ENCODE measurements at regions not wholly inside any gene's neighbourhood (a gene's known extent, or its start where the extent isn't known, plus 50 kb on each side); places are given as distances from the start of the nearest gene placed in this dataset.

GRCh38 chr17:63306855-63307254 lies 139.3 kb downstream of the CYB561 start:
- TF ChIP-seq ESRRA (IDR thresholded peaks at IDR 0.05; ENCODE audit: borderline replicate concordance, low read length) = no peak
- no peak for TF ChIP-seq JUN (IDR thresholded peaks at IDR 0.05)
- no peak for TF ChIP-seq NFE2L2 (conservative IDR thresholded peaks at IDR 0.05; ENCODE audit: low read length)
- TF ChIP-seq, protein P1, sequence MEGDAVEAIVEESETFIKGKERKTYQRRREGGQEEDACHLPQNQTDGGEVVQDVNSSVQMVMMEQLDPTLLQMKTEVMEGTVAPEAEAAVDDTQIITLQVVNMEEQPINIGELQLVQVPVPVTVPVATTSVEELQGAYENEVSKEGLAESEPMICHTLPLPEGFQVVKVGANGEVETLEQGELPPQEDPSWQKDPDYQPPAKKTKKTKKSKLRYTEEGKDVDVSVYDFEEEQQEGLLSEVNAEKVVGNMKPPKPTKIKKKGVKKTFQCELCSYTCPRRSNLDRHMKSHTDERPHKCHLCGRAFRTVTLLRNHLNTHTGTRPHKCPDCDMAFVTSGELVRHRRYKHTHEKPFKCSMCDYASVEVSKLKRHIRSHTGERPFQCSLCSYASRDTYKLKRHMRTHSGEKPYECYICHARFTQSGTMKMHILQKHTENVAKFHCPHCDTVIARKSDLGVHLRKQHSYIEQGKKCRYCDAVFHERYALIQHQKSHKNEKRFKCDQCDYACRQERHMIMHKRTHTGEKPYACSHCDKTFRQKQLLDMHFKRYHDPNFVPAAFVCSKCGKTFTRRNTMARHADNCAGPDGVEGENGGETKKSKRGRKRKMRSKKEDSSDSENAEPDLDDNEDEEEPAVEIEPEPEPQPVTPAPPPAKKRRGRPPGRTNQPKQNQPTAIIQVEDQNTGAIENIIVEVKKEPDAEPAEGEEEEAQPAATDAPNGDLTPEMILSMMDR (IDR thresholded peaks at IDR 0.05) = no peak
- TF ChIP-seq, protein P2, sequence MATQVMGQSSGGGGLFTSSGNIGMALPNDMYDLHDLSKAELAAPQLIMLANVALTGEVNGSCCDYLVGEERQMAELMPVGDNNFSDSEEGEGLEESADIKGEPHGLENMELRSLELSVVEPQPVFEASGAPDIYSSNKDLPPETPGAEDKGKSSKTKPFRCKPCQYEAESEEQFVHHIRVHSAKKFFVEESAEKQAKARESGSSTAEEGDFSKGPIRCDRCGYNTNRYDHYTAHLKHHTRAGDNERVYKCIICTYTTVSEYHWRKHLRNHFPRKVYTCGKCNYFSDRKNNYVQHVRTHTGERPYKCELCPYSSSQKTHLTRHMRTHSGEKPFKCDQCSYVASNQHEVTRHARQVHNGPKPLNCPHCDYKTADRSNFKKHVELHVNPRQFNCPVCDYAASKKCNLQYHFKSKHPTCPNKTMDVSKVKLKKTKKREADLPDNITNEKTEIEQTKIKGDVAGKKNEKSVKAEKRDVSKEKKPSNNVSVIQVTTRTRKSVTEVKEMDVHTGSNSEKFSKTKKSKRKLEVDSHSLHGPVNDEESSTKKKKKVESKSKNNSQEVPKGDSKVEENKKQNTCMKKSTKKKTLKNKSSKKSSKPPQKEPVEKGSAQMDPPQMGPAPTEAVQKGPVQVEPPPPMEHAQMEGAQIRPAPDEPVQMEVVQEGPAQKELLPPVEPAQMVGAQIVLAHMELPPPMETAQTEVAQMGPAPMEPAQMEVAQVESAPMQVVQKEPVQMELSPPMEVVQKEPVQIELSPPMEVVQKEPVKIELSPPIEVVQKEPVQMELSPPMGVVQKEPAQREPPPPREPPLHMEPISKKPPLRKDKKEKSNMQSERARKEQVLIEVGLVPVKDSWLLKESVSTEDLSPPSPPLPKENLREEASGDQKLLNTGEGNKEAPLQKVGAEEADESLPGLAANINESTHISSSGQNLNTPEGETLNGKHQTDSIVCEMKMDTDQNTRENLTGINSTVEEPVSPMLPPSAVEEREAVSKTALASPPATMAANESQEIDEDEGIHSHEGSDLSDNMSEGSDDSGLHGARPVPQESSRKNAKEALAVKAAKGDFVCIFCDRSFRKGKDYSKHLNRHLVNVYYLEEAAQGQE (IDR thresholded peaks at IDR 0.05) = no peak
- no peak for TF ChIP-seq MYC (IDR thresholded peaks at IDR 0.05; ENCODE audit: borderline replicate concordance, low read length)
- no peak for TF ChIP-seq SREBF2 (IDR thresholded peaks at IDR 0.05)
- TF ChIP-seq, protein P3, sequence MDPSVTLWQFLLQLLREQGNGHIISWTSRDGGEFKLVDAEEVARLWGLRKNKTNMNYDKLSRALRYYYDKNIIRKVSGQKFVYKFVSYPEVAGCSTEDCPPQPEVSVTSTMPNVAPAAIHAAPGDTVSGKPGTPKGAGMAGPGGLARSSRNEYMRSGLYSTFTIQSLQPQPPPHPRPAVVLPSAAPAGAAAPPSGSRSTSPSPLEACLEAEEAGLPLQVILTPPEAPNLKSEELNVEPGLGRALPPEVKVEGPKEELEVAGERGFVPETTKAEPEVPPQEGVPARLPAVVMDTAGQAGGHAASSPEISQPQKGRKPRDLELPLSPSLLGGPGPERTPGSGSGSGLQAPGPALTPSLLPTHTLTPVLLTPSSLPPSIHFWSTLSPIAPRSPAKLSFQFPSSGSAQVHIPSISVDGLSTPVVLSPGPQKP (IDR thresholded peaks at IDR 0.05; ENCODE audit: low read depth, low read length) = no peak

Measured in A549 (cell line).